Loucy (cell line): ENCODE measurements at regions not wholly inside any gene's neighbourhood (a gene's known extent, or its start where the extent isn't known, plus 50 kb on each side); places are given as distances from the start of the nearest gene placed in this dataset.

Source experiments
- EZH2phosphoT487 ChIP-seq: fragments of 200-600 bp; IDR thresholded peaks from 2 replicates; pipeline ENCODE4 v1.6.1; 2018; ENCODE audit warnings: antibody characterized with exemption, mild to moderate bottlenecking, moderate library complexity, borderline replicate concordance
- TF ChIP-seq, protein P1 (sequence below): fragments of 200-600 bp; sonication (generic); conservative IDR thresholded peaks from 2 replicates; pipeline ENCODE4 v1.5.1; 2014; ENCODE audit warnings: mild to moderate bottlenecking, antibody characterized with exemption, low read length

DNA sequence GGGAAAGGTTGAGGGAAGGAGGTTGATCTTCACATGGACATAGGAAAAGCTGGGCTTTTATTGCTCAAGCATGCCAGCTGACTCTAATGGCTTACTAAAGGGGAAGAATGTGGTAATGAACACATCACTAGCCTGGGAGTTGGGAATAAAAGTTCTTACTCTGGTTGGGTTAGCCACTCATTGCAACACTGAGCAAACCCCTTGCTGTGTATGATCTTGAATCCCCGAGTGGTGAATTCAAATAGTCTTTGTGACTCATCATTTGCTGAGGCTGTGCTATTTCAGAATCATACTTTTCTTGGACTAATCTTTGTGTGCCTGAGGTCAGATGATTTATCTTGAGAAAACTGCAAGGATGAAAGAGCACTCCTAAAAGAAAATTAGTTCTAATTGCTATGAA is 304.1 kb upstream of the ANO5 start:
- TF ChIP-seq, protein P1, sequence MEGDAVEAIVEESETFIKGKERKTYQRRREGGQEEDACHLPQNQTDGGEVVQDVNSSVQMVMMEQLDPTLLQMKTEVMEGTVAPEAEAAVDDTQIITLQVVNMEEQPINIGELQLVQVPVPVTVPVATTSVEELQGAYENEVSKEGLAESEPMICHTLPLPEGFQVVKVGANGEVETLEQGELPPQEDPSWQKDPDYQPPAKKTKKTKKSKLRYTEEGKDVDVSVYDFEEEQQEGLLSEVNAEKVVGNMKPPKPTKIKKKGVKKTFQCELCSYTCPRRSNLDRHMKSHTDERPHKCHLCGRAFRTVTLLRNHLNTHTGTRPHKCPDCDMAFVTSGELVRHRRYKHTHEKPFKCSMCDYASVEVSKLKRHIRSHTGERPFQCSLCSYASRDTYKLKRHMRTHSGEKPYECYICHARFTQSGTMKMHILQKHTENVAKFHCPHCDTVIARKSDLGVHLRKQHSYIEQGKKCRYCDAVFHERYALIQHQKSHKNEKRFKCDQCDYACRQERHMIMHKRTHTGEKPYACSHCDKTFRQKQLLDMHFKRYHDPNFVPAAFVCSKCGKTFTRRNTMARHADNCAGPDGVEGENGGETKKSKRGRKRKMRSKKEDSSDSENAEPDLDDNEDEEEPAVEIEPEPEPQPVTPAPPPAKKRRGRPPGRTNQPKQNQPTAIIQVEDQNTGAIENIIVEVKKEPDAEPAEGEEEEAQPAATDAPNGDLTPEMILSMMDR, result no peak
- TF ChIP-seq EZH2phosphoT487, result no peak
